ENCODE measurements at regions not wholly inside any gene's neighbourhood (a gene's known extent, or its start where the extent isn't known, plus 50 kb on each side); places are given as distances from the start of the nearest gene placed in this dataset.
"Not testable (repeated sequence)": the region's sequence is repeated elsewhere in the genome, so short reads cannot be mapped to it uniquely, and the experiment has no call there.

- no peak for DNase-seq
- no peak for ATAC-seq (ENCODE audit: poor library complexity)
- intact Hi-C loops (cut with DNase I), result loop anchor here (5.0 kb wide), 1 partner anchor 170 kb away; the partner anchor contains the start of gene KLF7
Measured at GRCh38 chr2:207337234-207338219, 171.8 kb upstream of the KLF7 start.

- ATAC-seq (ENCODE audit: poor library complexity) (peak; percentile 62), DNase-seq (no peak)
- intact Hi-C loops (cut with DNase I), result loop anchor here (5.0 kb wide), 1 partner anchor 171 kb away; the partner anchor contains the start of gene KLF7
Measured at GRCh38 chr2:207338220-207338607, 172.5 kb upstream of the KLF7 start.

- intact Hi-C loops (cut with DNase I), result loop anchor here (5.0 kb wide), 1 partner anchor 171 kb away; the partner anchor contains the start of gene KLF7
- DNase-seq (no peak), ATAC-seq (ENCODE audit: poor library complexity) (peak; percentile 72)
Measured at GRCh38 chr2:207338610-207339009, 172.9 kb upstream of the KLF7 start.

GRCh38 chr2:207341112-207341750, 175.5 kb upstream of the KLF7 start:
- DNase-seq (no peak), ATAC-seq (ENCODE audit: poor library complexity) (no peak)
- intact Hi-C loops (cut with DNase I), result no loop called here

GRCh38 chr2:207341804-207342203, 176.1 kb upstream of the KLF7 start:
- intact Hi-C loops (cut with DNase I), result no loop called here
- DNase-seq (no peak), ATAC-seq (ENCODE audit: poor library complexity) (no peak)

- intact Hi-C loops (cut with DNase I); DNase-seq; ATAC-seq (ENCODE audit: poor library complexity): not testable (repeated sequence)
Measured at GRCh38 chr2:207344596-207345394, 179.0 kb upstream of the KLF7 start.

GRCh38 chr2:207351171-207351570, 178.6 kb upstream of the CREB1 start:
- intact Hi-C loops (cut with DNase I), result loop anchor here (10.0 kb wide), 1 partner anchor 114 kb away; no protein-coding TSS in a partner anchor
- no peak for ATAC-seq (ENCODE audit: poor library complexity)

GRCh38 chr2:207352978-207353671, 176.6 kb upstream of the CREB1 start:
- peak; percentile 73 for ATAC-seq (ENCODE audit: poor library complexity)
- intact Hi-C loops (cut with DNase I), result loop anchor here (10.0 kb wide), 1 partner anchor 112 kb away; no protein-coding TSS in a partner anchor

More at GRCh38 chr2:207351171-207351570, 178.6 kb upstream of the CREB1 start:
- DNase-seq, result no peak

GRCh38 chr2:207353836-207354235, 175.9 kb upstream of the CREB1 start:
- intact Hi-C loops (cut with DNase I), result loop anchor here (10.0 kb wide), 1 partner anchor 111 kb away; no protein-coding TSS in a partner anchor
- ATAC-seq (ENCODE audit: poor library complexity) (no peak), DNase-seq (no peak)

More at GRCh38 chr2:207352978-207353671, 176.6 kb upstream of the CREB1 start:
- DNase-seq, result no peak

- ATAC-seq (ENCODE audit: poor library complexity), result no peak
- DNase-seq, result no peak
- intact Hi-C loops (cut with DNase I), result loop anchor here (10.0 kb wide), 1 partner anchor 110 kb away; no protein-coding TSS in a partner anchor
Measured at GRCh38 chr2:207354462-207354861, 175.3 kb upstream of the CREB1 start.

GRCh38 chr2:207356567-207356966, 173.2 kb upstream of the CREB1 start:
- ATAC-seq (ENCODE audit: poor library complexity), result no peak
- intact Hi-C loops (cut with DNase I), result loop anchor here (10.0 kb wide), 1 partner anchor 108 kb away; no protein-coding TSS in a partner anchor
- DNase-seq, result no peak

GRCh38 chr2:207357216-207357615, 172.5 kb upstream of the CREB1 start:
- DNase-seq (no peak), ATAC-seq (ENCODE audit: poor library complexity) (no peak)
- intact Hi-C loops (cut with DNase I), result loop anchor here (10.0 kb wide), 1 partner anchor 108 kb away; no protein-coding TSS in a partner anchor

- intact Hi-C loops (cut with DNase I), result no loop called here
- DNase-seq (no peak), ATAC-seq (ENCODE audit: poor library complexity) (no peak)
Measured at GRCh38 chr2:207362716-207363115, 167.0 kb upstream of the CREB1 start.

- DNase-seq (no peak), ATAC-seq (ENCODE audit: poor library complexity) (no peak)
- intact Hi-C loops (cut with DNase I), result no loop called here
Measured at GRCh38 chr2:207363761-207364290, 165.9 kb upstream of the CREB1 start.

- no peak for ATAC-seq (ENCODE audit: poor library complexity)
- intact Hi-C loops (cut with DNase I), result no loop called here
- no peak for DNase-seq
Measured at GRCh38 chr2:207370646-207371045, 159.1 kb upstream of the CREB1 start.

- intact Hi-C loops (cut with DNase I), result no loop called here
- DNase-seq (no peak), ATAC-seq (ENCODE audit: poor library complexity) (no peak)
Measured at GRCh38 chr2:207371877-207372276, 157.9 kb upstream of the CREB1 start.

- DNase-seq, result no peak
- no peak for ATAC-seq (ENCODE audit: poor library complexity)
- intact Hi-C loops (cut with DNase I), result no loop called here
Measured at GRCh38 chr2:207372483-207372882, 157.3 kb upstream of the CREB1 start.
